AG08395 (cell line): ENCODE measurements at regions not wholly inside any gene's neighbourhood (a gene's known extent, or its start where the extent isn't known, plus 50 kb on each side); places are given as distances from the start of the nearest gene placed in this dataset.
"Not testable (repeated sequence)": the region's sequence is repeated elsewhere in the genome, so short reads cannot be mapped to it uniquely, and the experiment has no call there.

Experiments used
- DNase-seq: peaks from one replicate; pipeline ENCODE4 v3.0.0; 2012; ENCODE audit warnings: mixed read lengths, low spot score

DNA sequence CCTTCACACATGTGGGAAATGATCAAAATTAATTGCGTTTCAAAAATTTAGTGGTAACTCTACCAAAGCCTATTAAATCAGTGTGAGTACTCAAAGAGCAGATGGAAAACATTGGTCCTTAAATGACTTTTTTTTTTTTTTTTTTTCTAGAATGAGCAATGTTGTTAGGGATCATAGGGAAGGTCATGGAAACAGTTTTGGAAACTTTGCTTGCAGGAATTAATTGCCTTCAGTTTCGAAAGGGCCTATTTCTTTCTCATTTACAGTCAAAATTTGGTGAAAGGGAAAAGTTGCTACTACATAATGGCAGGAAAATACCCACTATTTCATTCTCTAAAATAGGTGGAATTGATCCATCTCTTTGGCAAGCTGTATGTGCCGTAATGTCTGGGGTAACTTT lies 160.9 kb downstream of the RTL9 start:
- no peak for DNase-seq

DNA sequence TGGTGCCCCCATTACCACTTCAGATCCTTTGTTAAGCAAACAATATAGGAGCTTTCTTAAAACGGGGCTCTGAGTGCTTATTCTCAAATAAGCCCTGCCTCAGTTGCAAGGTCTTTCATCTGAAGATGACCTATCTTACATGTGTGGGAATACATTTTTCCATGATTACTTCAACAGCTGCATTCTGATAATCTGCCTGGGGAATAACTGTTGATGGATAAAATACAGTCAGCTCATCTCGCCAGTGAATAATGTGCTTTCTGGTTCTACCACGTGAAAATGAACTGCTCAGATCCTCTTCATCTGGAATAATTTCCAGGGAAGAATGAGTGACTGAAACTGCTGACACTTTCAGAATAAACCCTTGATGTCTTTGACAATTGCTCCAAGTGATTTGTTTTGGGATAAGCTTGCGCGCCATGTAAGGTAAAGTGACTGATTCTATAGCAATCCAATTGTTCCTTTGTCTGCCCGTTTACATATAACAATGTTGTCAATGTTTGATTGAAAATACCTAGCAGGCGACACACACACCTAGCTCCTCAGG lies 161.3 kb downstream of the RTL9 start:
- no peak for DNase-seq

DNA sequence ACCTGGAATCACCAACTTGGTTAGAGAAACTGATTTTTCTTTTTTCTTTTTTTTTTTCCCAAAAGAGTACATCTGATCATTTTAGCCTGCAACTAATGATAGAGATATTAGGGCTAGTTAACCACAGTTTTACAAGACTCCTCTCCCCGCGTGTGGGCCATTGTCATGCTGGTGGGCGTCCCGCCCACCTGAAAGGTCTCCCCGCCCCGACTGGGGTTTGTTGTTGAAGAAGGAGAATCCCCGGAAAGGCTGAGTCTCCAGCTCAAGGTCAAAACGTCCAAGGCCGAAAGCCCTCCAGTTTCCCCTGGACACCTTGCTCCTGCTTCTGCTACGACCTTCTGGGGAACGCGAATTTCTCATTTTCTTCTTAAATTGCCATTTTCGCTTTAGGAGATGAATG lies 162.0 kb downstream of the RTL9 start:
- not testable (repeated sequence) for DNase-seq

DNA sequence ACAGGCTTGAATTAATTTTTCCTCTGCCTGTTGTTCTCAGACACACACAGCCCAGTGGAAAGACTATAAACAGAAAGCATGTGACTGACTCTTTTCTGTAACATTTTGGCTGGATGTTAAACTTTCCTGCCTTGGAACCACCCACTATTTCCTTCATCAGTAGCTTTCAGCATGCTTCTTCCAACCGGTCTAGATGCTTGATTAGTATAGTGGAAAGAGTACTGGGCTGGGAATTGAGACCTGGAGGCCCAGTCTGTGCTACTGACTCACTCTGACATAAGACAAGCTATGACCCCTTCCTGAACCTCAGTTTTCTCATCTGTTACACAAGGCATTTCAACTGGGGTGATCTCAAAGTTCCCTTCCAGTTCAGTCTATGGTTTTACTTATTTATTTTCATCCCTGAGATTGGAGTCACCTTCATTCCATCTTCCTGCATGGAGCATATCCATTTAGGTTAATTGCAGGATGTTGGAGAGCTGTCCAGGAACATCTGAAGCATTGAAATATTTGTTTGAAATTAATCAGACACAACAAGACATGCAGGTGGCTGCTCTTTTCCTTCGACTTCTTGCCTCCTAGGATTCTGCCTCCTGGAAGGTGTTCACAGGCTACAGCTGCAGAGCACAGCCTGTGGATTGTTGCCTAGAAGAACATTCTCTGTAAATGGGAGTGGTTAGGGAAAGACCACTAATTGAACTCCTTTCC lies 173.4 kb downstream of the RTL9 start:
- DNase-seq = no peak

DNA sequence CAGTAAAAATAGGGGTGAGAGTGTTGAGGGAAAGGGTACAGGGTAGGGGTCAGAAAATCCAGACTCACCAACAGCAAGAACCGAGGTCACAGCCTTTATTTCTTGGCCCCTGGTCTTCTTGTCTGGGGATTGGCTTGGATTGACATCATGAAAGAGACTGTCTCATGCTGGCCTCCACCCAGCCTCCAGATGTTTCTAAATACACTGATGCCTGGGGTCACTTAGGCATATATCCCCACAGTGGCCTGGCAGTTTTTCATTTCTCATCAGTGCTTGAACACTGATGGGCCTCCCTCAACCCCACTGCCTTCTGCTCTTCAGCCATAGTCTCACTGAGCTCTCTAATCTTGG lies 173.9 kb downstream of the RTL9 start:
- no peak for DNase-seq

DNA sequence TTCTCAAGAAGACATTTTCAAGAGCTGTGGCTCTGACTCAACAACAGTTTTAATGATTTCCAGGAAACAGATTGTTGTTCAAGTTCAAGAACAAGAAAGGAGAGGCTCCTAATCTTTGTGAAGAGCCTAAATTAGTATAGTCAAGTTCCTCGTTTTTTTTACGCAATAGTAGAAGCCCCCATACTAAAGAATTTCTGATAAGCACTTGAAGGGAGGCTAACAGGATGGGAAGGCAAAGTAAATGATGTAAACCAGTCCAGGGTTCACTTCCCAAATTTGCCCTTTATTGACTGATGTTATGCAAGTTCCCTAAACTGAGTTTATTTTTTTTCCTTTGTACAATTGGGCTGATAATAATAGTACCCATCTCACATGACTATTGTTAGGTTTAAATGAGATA lies 178.2 kb downstream of the RTL9 start:
- no peak for DNase-seq

DNA sequence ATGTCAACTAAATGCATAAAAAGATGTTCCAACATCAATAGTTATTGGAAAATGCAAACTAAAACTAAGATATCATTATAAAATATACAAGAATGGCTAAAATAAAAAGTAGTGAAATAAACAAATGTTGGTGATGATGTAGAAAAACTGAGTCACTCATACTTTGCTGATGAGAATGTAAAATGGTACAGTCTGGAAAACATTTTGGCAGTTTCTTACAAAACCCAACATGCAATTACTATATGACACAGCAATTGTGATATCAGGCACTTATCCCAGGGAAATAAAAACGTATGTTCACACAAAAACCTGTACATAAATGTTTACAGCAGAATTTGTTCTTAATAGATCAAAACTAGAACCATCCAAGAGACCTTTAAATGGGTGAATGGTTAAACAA lies 182.6 kb downstream of the RTL9 start:
- DNase-seq = no peak

DNA sequence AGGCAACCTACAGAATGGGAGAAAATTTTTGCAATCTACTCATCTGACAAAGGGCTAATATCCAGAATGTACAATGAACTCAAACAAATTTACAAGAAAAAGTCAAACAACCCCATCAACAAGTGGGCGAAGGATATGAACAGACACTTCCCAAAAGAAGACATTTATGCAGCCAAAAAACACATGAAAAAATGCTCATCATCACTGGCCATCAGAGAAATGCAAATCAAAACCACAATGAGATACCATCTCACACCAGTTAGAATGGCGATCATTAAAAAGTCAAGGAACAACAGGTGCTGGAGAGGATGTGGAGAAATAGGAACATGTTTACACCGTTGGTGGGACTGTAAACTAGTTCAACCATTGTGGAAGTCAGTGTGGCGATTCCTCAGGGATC lies 192.2 kb downstream of the RTL9 start:
- DNase-seq = not testable (repeated sequence)

DNA sequence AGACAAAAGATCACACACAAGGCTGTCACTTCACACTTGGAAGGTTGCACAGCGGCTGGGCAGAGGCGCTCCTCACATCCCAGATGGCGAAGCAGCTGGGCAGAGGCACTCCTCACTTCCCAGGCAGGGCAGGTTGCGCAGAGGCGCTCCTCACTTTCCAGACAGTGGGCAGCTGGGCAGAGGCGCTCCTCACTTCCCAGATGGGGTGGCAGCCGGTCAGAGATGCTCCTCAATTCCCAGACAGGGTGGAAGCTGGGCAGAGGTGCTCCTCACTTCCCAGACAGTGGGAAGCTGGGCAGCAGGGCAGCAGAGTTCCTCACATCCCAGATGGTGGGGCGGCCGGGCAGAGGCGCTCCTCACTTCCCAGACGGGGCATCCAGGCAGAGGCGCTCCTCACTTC lies 199.2 kb downstream of the RTL9 start:
- no peak for DNase-seq

DNA sequence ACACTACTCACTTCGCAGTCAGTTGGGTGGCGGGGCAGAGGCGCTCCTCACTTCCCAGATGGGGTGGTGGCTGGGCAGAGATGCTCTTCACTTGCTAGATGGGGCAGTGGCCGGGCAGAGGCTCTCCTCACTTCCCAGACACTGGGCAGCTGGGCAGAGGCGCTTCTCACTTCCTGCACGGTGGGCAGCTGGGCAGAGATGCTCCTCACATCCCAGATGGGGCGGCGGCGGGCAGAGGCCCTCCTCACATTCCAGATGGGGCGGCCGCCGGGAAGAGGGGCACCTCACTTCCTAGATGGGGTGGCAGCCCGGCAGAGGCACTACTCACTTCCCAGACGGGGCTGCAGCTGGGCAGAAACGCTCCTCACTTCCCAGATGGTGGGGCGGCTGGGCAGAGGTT lies 199.8 kb downstream of the RTL9 start:
- no peak for DNase-seq

DNA sequence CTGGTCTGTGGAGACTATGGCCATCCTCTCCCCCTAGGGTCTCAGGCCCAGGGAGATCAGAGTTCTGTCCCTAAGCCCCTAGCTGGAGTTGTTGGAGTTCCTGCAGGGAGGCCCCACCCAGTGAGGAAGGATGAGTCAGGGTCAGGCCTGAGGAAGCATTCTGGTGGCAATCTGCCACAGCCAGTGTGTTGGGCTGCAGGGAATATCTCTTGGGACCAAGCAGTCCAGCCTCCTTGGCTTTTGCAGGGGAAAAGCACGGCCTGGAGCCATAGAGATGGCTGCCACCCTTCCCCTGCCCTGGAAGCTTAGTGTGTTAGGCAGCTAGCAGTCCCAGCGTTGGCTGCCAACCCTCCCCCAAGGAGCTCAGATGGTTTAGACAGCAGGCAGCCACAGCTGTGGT lies 202.4 kb downstream of the RTL9 start:
- DNase-seq = peak; percentile 35

DNA sequence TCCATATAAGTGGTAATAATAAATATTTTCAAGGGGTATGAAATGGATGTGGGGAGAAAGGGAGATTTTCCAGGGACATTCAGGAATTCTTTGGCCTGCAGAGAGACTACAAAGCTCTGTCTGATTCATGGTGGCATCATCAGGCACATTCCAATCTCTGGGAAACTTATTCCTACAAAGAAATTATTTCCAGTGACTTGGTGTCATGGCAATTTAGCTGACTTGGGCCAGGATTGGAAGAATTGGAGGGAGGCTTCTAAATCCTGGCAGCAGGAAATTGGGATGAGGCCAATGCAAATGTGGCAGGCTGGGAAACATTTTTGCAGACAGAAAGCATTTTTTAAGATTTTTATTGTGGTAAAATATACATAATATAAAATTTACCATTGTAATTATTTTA lies 204.6 kb downstream of the RTL9 start:
- DNase-seq = peak; percentile 47

DNA sequence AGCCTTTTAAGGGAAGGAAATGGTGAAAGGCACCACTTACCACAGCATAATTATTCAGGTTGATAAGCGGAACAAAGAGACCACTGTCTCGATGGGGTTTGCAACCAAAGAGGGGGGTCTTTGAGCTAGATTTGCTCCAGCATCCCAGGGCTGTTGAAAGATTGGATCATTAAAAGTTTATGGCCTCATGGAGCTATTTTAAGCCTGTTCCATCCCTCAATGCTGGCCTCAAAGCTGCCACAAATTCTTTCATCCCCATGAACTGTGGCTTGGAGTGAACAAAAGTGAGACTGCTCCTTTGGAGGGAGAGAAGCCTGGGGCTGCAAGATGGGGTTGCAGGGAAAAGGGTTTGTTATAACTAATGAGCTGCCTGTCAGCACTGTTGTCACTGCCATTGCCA lies 209.8 kb downstream of the RTL9 start:
- DNase-seq = no peak

DNA sequence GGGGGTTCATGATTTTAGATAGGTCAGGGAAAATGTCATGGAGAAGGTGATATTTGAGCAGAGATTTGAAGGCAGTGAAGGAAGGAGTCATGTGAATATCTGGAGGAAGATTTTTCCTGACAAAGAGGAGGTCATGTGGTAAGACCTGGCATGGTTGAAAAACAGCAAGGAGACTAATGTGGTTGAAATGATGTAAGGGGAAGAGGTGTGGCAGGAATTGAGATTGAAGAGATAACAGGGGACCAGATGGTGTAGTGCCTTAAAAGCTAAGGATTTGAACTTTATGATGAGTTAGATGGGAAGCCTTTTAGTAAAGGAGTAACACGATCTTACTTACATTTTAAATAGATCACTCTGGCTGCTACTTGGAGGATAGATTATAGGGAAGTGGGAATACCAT lies 210.9 kb downstream of the RTL9 start:
- DNase-seq = no peak

DNA sequence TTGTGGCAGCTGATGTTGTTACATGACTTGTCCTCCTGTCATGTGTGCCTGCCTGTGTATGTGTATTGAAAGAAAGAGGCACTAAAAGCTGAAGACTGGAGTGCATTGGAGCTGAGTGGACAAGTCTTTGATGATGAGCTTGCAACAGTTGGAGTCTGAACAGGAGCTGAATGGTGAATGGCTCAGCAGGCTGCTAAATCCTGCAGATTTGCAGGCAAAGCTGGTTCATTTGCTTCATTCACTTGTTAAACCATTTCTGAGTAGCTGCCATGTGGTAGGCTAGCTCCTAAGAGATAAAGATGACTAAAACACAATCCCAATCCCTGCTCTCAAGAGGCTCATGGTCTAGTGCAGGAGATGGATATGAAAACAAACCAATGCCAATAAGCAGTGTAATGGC lies 217.3 kb downstream of the CHRDL1 start:
- DNase-seq = no peak

DNA sequence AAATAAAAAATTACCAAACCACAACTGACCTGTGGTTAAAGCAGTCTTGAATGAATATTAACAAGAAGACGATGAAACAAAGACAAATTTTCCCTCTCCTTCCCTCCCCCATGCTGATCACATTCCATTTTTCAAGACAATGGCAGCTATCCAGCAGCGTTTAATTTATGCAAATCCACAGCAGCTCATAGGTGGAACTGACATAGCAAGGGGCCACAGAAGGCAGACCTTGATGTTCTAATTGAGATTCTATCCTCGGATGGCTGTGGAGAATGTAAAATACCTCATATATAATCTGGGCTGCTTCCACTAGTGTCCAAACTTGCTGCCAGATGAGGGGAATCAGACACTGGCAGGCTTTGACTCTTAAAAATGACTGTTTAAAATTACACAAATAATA lies 211.5 kb downstream of the CHRDL1 start:
- DNase-seq = no peak

DNA sequence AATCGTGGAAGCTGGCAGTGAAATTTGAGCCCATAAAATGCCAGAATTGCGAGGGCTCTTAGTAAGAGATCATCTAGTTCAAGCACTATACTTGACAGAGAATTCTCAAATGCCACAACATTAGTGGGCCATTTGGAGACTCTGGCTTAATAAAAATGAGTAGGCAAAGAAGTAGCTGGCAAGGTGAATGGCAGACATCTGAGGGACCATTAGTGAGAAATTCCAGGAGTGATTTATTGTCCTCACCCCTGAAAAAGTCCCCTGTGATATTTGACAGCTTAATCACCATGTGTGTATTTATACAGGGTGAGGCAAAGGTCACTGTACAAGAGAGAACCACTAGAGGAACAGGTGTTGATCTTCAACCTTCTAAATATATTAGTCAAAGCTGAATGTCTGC lies 207.5 kb downstream of the CHRDL1 start:
- DNase-seq = no peak

DNA sequence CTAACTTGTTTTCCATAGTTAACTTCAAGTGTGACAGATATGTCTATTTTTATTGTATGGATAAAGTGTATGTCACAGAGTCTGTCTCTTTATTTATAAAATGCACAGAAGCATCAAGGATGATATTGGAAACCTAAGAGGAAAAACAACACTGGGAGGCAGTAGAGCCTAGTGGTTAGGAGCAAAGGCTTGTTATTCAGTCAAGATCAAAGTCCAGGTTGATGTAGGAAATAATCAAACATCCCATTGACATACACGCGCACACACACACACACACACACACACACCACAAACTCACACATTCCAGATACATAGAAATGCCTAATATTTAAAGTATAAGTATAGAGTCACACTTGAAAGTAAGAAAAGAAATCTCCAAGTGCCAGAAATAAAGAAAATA lies 206.8 kb downstream of the CHRDL1 start:
- no peak for DNase-seq

DNA sequence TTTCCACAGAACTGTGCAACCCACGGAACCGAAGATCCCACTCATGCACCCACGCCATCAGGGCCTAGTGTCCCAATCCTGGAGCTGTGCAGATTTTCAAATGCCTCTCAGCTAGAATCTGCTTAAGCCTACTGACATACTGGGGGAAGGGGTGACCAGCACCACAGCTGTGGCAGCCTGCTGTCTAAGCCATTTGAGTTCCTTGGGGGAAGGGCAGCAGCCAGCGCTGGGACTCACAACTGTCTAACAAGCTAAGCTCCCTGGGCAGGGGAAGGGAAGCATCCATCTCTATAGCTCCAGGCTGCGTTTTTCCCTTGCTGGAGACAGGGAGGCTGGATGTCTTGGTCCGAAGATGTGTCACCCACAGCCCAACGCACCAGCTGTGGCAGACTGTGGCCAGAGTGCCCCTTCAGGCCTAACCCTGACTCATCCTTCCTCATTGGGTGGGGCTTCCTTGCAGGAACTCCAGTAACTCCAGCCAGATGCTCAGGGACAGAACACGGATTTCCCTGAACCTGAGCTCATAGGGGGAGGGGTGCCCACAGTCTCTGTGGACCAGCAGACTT lies 194.8 kb downstream of the CHRDL1 start:
- DNase-seq = no peak

DNA sequence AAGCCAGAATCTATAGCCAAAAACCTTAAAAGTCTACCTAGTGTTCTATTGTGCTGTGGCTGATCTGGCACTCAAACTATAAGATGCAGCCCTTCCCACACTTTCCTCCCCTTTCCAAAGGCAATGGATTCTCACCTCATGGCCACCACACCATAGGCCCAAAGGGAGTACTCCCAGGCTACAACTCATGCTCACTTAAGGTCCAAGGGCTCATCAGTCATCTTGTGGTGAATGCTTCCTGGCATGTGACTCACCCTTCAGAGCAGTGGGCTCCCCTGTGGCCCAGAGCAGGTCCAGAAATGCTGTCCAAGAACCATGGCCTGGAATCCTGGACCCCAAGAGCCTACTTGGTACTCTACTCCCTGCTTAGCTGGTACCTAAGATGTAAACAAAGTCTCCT lies 181.0 kb downstream of the CHRDL1 start:
- no peak for DNase-seq
